HEK293 (cell line): ENCODE measurements at regions not wholly inside any gene's neighbourhood (a gene's known extent, or its start where the extent isn't known, plus 50 kb on each side); places are given as distances from the start of the nearest gene placed in this dataset.

Experiments used
- CTCF ChIA-PET: fragments of 350-600 bp; formaldehyde crosslinking; extraction: SDS; loops from one replicate; lab custom pipeline; 2021; ENCODE audit warnings: antibody characterized with exemption; lab: Yijun Ruan, JAX
- POLR2A ChIA-PET: fragments of 300-600 bp; formaldehyde crosslinking; extraction: SDS; loops from one replicate; lab custom pipeline; 2020; ENCODE audit warnings: antibody characterized with exemption, inconsistent platforms; lab: Yijun Ruan, JAX
- H3K27ac ChIP-seq: fragments of 200-500 bp; sonication (Bioruptor generic); 2 replicates; pipeline ENCODE4 v1.5.1; 2014; ENCODE audit warnings: low read depth, low read length, control low read depth, inconsistent platforms; ENCODE audit errors: extremely low read depth
- H3K36me3 ChIP-seq, 2 experiments: fragments of 200-500 bp in 1 of 2; sonication (Bioruptor generic) in 1 of 2; 1 replicate in 1 of 2; 2 replicates in 1 of 2; pipeline ENCODE4 v1.5.1; 2014 to 2017; ENCODE audit warnings: inconsistent platforms in 2 of 2, low read length in 2 of 2; ENCODE audit not compliant: control insufficient read depth in 2 of 2, insufficient read depth in 1 of 2
- H3K4me1 ChIP-seq: fragments of 200-500 bp; sonication (Bioruptor generic); 2 replicates; pipeline ENCODE4 v1.5.1; 2014; ENCODE audit warnings: mild to moderate bottlenecking, low read length, inconsistent platforms; ENCODE audit not compliant: control insufficient read depth, insufficient read depth
- H3K4me3 ChIP-seq: 2 replicates; pipeline ENCODE4 v1.5.1; 2011; ENCODE audit warnings: low read depth, mild to moderate bottlenecking, control low read depth, low read length, moderate library complexity
- H3K9me3 ChIP-seq: fragments of 200-500 bp; sonication (Bioruptor generic); 2 replicates; pipeline ENCODE4 v1.5.1; 2014; ENCODE audit warnings: low read depth, low read length, inconsistent platforms; ENCODE audit not compliant: control insufficient read depth, insufficient read depth
- KLF9 ChIP-seq: fragments of 450-650 bp; formaldehyde crosslinking; IDR thresholded peaks from 2 replicates; pipeline ENCODE4 v1.5.1; 2016; ENCODE audit warnings: missing biosample characterization, missing genetic modification characterization, low read depth
- REPIN1 ChIP-seq: fragments of 450-650 bp; formaldehyde crosslinking; IDR thresholded peaks from 2 replicates; pipeline ENCODE4 v1.5.1; 2017; ENCODE audit warnings: missing biosample characterization, missing genetic modification characterization, low read depth
- ZBTB26 ChIP-seq: fragments of 450-650 bp; formaldehyde crosslinking; optimal IDR thresholded peaks from 2 replicates; pipeline ENCODE3; 2016; ENCODE audit warnings: missing biosample characterization, mild to moderate bottlenecking, missing genetic modification characterization
- ZBTB44 ChIP-seq: fragments of 450-650 bp; IDR thresholded peaks from 2 replicates; pipeline ENCODE4 v1.5.1; 2018; ENCODE audit warnings: missing biosample characterization, mild to moderate bottlenecking, missing genetic modification characterization
- ZBTB8A ChIP-seq: fragments of 450-650 bp; formaldehyde crosslinking; IDR thresholded peaks from 2 replicates; pipeline ENCODE4 v1.5.1; 2016; ENCODE audit warnings: missing biosample characterization, missing genetic modification characterization
- ZFP41 ChIP-seq: fragments of 450-650 bp; formaldehyde crosslinking; IDR thresholded peaks from 2 replicates; pipeline ENCODE4 v1.5.1; 2016; ENCODE audit warnings: missing biosample characterization, missing genetic modification characterization, borderline replicate concordance
- ZNF324 ChIP-seq: fragments of 450-650 bp; formaldehyde crosslinking; IDR thresholded peaks from 2 replicates; pipeline ENCODE4 v1.5.1; 2016; ENCODE audit warnings: missing biosample characterization, missing genetic modification characterization
- ZNF37A ChIP-seq: fragments of 450-650 bp; IDR thresholded peaks from 2 replicates; pipeline ENCODE4 v1.5.1; 2018; ENCODE audit warnings: missing biosample characterization, missing genetic modification characterization
- ZNF433 ChIP-seq: fragments of 450-650 bp; formaldehyde crosslinking; IDR thresholded peaks from 2 replicates; pipeline ENCODE4 v1.5.1; 2016; ENCODE audit warnings: missing biosample characterization, missing genetic modification characterization, low read depth
- ZNF658 ChIP-seq: fragments of 450-650 bp; formaldehyde crosslinking; IDR thresholded peaks from 2 replicates; pipeline ENCODE4; 2016; ENCODE audit warnings: missing biosample characterization, missing genetic modification characterization
- ZNF660 ChIP-seq: fragments of 450-650 bp; IDR thresholded peaks from 2 replicates; pipeline ENCODE4 v1.5.1; 2018; ENCODE audit warnings: missing biosample characterization, mild to moderate bottlenecking, missing genetic modification characterization
- ZNF701 ChIP-seq: fragments of 450-650 bp; formaldehyde crosslinking; IDR thresholded peaks from 2 replicates; pipeline ENCODE4 v1.5.1; 2016; ENCODE audit warnings: missing biosample characterization, missing genetic modification characterization
- ZNF747 ChIP-seq: fragments of 450-650 bp; formaldehyde crosslinking; IDR thresholded peaks from 2 replicates; pipeline ENCODE4 v1.5.1; 2016; ENCODE audit warnings: missing biosample characterization, missing genetic modification characterization
- ZNF791 ChIP-seq: fragments of 450-650 bp; formaldehyde crosslinking; IDR thresholded peaks from 2 replicates; pipeline ENCODE4 v1.5.1; 2016; ENCODE audit warnings: missing biosample characterization, missing genetic modification characterization
- ZSCAN23 ChIP-seq: fragments of 450-650 bp; formaldehyde crosslinking; IDR thresholded peaks from 2 replicates; pipeline ENCODE4 v1.5.1; 2016; ENCODE audit warnings: missing biosample characterization, missing genetic modification characterization

- TF ChIP-seq KLF9 (tag by site-specific recombination) (no peak), REPIN1 (tag by site-specific recombination) (no peak), ZBTB44 (no peak)
Measured at GRCh38 chr3:116834816-116835215, 125.2 kb downstream of the TUSC7 start (continued).

GRCh38 chr3:116835658-116836057 lies 126.1 kb downstream of the TUSC7 start:
- Histone ChIP-seq H3K4me1 (no peaks in the 10 kb centered on the region), H3K36me3 (no peaks in the 10 kb centered on the region), H3K4me3 (no peak overlapping the region), H3K9me3 (no peaks in the 10 kb centered on the region), H3K27ac (no peak overlapping the region)
- CTCF ChIA-PET = interaction anchor here (0.6 kb wide), 1 partner anchor 64 kb away, joined by 4 read pairs; no protein-coding TSS in a partner anchor
- POLR2A ChIA-PET = no interaction called here
- TF ChIP-seq ZNF791 (tag by site-specific recombination) (no peak), ZNF660 (tag by site-specific recombination) (no peak)

GRCh38 chr3:116836286-116836685 lies 126.7 kb downstream of the TUSC7 start:
- H3K4me1 ChIP-seq = no peaks in the 10 kb centered on the region
- no peaks in the 10 kb centered on the region for H3K9me3 ChIP-seq
- H3K27ac ChIP-seq = no peak overlapping the region
- no peak overlapping the region for H3K4me3 ChIP-seq
- no peak for TF ChIP-seq ZNF433 (tag by site-specific recombination)
- no peak for TF ChIP-seq ZFP41 (tag by site-specific recombination)
- TF ChIP-seq ZBTB8A (tag by site-specific recombination) = no peak
- TF ChIP-seq ZNF701 (tag by site-specific recombination) = no peak
- TF ChIP-seq ZBTB26 (tag by site-specific recombination) = no peak
- TF ChIP-seq ZNF324 (tag by site-specific recombination) = no peak
- CTCF ChIA-PET = no interaction called here
- POLR2A ChIA-PET = no interaction called here
- no peaks in the 10 kb centered on the region for H3K36me3 ChIP-seq

GRCh38 chr3:116837483-116837882 lies 127.9 kb downstream of the TUSC7 start:
- TF ChIP-seq ZNF37A (no peak), ZSCAN23 (tag by site-specific recombination) (no peak), ZNF747 (tag by site-specific recombination) (no peak), ZNF658 (tag by site-specific recombination) (no peak)
- POLR2A ChIA-PET = no interaction called here
- CTCF ChIA-PET = interaction anchor here (0.7 kb wide), 1 partner anchor 62 kb away, joined by 3 read pairs; no protein-coding TSS in a partner anchor
- H3K4me1 ChIP-seq = no peaks in the 10 kb centered on the region
- no peaks in the 10 kb centered on the region for H3K36me3 ChIP-seq
- no peak overlapping the region for H3K27ac ChIP-seq
- H3K4me3 ChIP-seq = no peak overlapping the region
- no peaks in the 10 kb centered on the region for H3K9me3 ChIP-seq
